H9 (cell line): ENCODE measurements at regions not wholly inside any gene's neighbourhood (a gene's known extent, or its start where the extent isn't known, plus 50 kb on each side); places are given as distances from the start of the nearest gene placed in this dataset.
A peak's percentile ranks its signal among the peaks of the same experiment; 100 is the strongest.

Experiments used
- DNase-seq: peaks from one replicate; pipeline ENCODE4 v3.0.0-alpha.2; 2017
- H2AFZ ChIP-seq: one replicate; pipeline ENCODE4 v1.6.1; 2013; ENCODE audit warnings: mild to moderate bottlenecking, low read length, control low read depth, moderate library complexity
- H2AK5ac ChIP-seq: 2 replicates; pipeline ENCODE4 v1.6.1; 2013; ENCODE audit warnings: low read length, control low read depth, mixed read lengths; ENCODE audit not compliant: insufficient read length
- H2BK120ac ChIP-seq: one replicate; pipeline ENCODE4 v1.6.1; 2013; ENCODE audit warnings: low read depth, mild to moderate bottlenecking, low read length, control low read depth, inconsistent platforms; ENCODE audit not compliant: poor library complexity, severe bottlenecking
- H2BK12ac ChIP-seq: 2 replicates; pipeline ENCODE4 v1.6.1; 2013; ENCODE audit warnings: low read length, control low read depth, mixed read lengths, low read depth; ENCODE audit not compliant: insufficient read length
- H2BK15ac ChIP-seq: 2 replicates; pipeline ENCODE4 v1.6.1; 2013; ENCODE audit warnings: low read depth, low read length, control low read depth
- H2BK20ac ChIP-seq: one replicate; pipeline ENCODE4 v1.6.1; 2013; ENCODE audit warnings: low read depth, mild to moderate bottlenecking, low read length, control low read depth, inconsistent platforms; ENCODE audit not compliant: poor library complexity, severe bottlenecking
- H2BK5ac ChIP-seq: 2 replicates; pipeline ENCODE4 v1.6.1; 2013; ENCODE audit warnings: low read length, control low read depth, mixed read lengths; ENCODE audit not compliant: insufficient read length
- H3K14ac ChIP-seq: 2 replicates; pipeline ENCODE4 v1.6.1; 2013; ENCODE audit warnings: low read length, control low read depth; ENCODE audit not compliant: insufficient read depth
- H3K18ac ChIP-seq: 2 replicates; pipeline ENCODE4 v1.6.1; 2013; ENCODE audit warnings: low read depth, mild to moderate bottlenecking, mixed read lengths, low read length, control low read depth; ENCODE audit not compliant: insufficient read length
- H3K23ac ChIP-seq: 2 replicates; pipeline ENCODE4 v1.6.1; 2013; ENCODE audit warnings: low read length, control low read depth, mixed read lengths, low read depth; ENCODE audit not compliant: insufficient read length
- H3K23me2 ChIP-seq: 2 replicates; pipeline ENCODE4 v1.6.1; 2013; ENCODE audit warnings: low read depth, mild to moderate bottlenecking, mixed read lengths, low read length, control low read depth; ENCODE audit not compliant: insufficient read length, poor library complexity, severe bottlenecking
- H3K27ac ChIP-seq: 2 replicates; pipeline ENCODE4 v1.5.1; 2013; ENCODE audit warnings: low read length, control low read depth, mixed read lengths, low read depth; ENCODE audit not compliant: insufficient read length
- H3K27me3 ChIP-seq: 2 replicates; pipeline ENCODE4 v1.6.1; 2013; ENCODE audit warnings: low read length, control low read depth, inconsistent platforms; ENCODE audit not compliant: insufficient read depth
- H3K4ac ChIP-seq: 2 replicates; pipeline ENCODE4 v1.6.1; 2013; ENCODE audit warnings: low read depth, mild to moderate bottlenecking, control low read depth, inconsistent platforms, low read length, moderate library complexity
- H3K4me1 ChIP-seq: 2 replicates; pipeline ENCODE4 v1.6.1; 2013; ENCODE audit warnings: low read length, control low read depth, inconsistent platforms; ENCODE audit not compliant: insufficient read depth
- H3K4me2 ChIP-seq: 2 replicates; pipeline ENCODE4 v1.6.1; 2013; ENCODE audit warnings: low read length, control low read depth, mixed read lengths; ENCODE audit not compliant: insufficient read length, insufficient read depth
- H3K56ac ChIP-seq: 2 replicates; pipeline ENCODE4 v1.6.1; 2013; ENCODE audit warnings: low read depth, mild to moderate bottlenecking, mixed read lengths, low read length, control low read depth; ENCODE audit not compliant: insufficient read length
- H3K79me1 ChIP-seq: 2 replicates; pipeline ENCODE4 v1.6.1; 2013; ENCODE audit warnings: low read depth, mild to moderate bottlenecking, moderate library complexity, low read length, control low read depth, inconsistent platforms; ENCODE audit not compliant: insufficient read depth, poor library complexity, severe bottlenecking
- H3K79me2 ChIP-seq: 2 replicates; pipeline ENCODE4 v1.6.1; 2013; ENCODE audit warnings: low read length, control low read depth, inconsistent platforms; ENCODE audit not compliant: insufficient read depth
- H3K9ac ChIP-seq: 2 replicates; pipeline ENCODE4 v1.6.1; 2013; ENCODE audit warnings: low read length, control low read depth, mixed read lengths; ENCODE audit not compliant: insufficient read length; ENCODE audit errors: extremely low read depth
- H3K9me3 ChIP-seq: one replicate; pipeline ENCODE4 v1.6.1; 2013; ENCODE audit warnings: low read depth, low read length, inconsistent platforms; ENCODE audit not compliant: control insufficient read depth
- H3T11ph ChIP-seq: one replicate; pipeline ENCODE4 v1.6.1; 2013; ENCODE audit warnings: mild to moderate bottlenecking, low read length, control low read depth, inconsistent platforms
- H4K20me1 ChIP-seq: one replicate; pipeline ENCODE4 v1.6.1; 2013; ENCODE audit not compliant: control insufficient read depth, insufficient read length, insufficient read depth
- H4K5ac ChIP-seq: 2 replicates; pipeline ENCODE4 v1.6.1; 2013; ENCODE audit warnings: low read depth, mild to moderate bottlenecking, mixed read lengths, low read length, control low read depth; ENCODE audit not compliant: insufficient read length
- H4K8ac ChIP-seq: replicated peaks from 2 replicates; pipeline ENCODE4 v1.6.1; 2013; ENCODE audit warnings: low read length, control low read depth, mixed read lengths, low read depth; ENCODE audit not compliant: insufficient read length
- H4K91ac ChIP-seq: 2 replicates; pipeline ENCODE4 v1.6.1; 2013; ENCODE audit warnings: low read depth, mild to moderate bottlenecking, moderate library complexity, mixed read lengths, low read length, control low read depth; ENCODE audit not compliant: insufficient read length
- H3K27ac Mint-ChIP-seq, 3 experiments: 2 replicates in 2 of 3; 3 replicates in 1 of 3; pipeline ENCODE4 v1.8.0; 2020 to 2021; ENCODE audit warnings: mixed read lengths in 3 of 3, mild to moderate bottlenecking in 1 of 3, moderate library complexity in 1 of 3
- H3K27me3 Mint-ChIP-seq: 2 replicates; pipeline ENCODE4 v1.8.0; 2021; ENCODE audit warnings: low read depth, mild to moderate bottlenecking, moderate library complexity, mixed read lengths
- H3K36me3 Mint-ChIP-seq, 3 experiments: 2 replicates in 2 of 3; 3 replicates in 1 of 3; pipeline ENCODE4 v1.8.0; 2020 to 2021; ENCODE audit warnings: low read depth in 3 of 3, mixed read lengths in 3 of 3; ENCODE audit not compliant: insufficient read depth in 1 of 3
- H3K4me1 Mint-ChIP-seq, 2 experiments: 2 replicates each; pipeline ENCODE4 v1.8.0; 2020; ENCODE audit warnings: mixed read lengths in 2 of 2
- H3K4me3 Mint-ChIP-seq, 2 experiments: 2 replicates in 1 of 2; 3 replicates in 1 of 2; pipeline ENCODE4 v1.8.0; 2020 to 2021; ENCODE audit warnings: mild to moderate bottlenecking in 2 of 2, mixed read lengths in 2 of 2, moderate library complexity in 1 of 2
- H3K9me3 Mint-ChIP-seq, 2 experiments: 2 replicates in 1 of 2; 3 replicates in 1 of 2; pipeline ENCODE4 v1.8.0; 2020; ENCODE audit warnings: mild to moderate bottlenecking in 2 of 2, mixed read lengths in 2 of 2, moderate library complexity in 1 of 2
- CTCF ChIP-seq: fragments of 200-600 bp; sonication (generic); conservative IDR thresholded peaks from 3 replicates; pipeline ENCODE4 v1.8.0; 2021; ENCODE audit warnings: antibody characterized with exemption, mild to moderate bottlenecking
- WGBS: extraction: QIAGEN DNeasy Blood & Tissue Kit; methylation state at CpG from one replicate; pipeline ENCODE4 v1.1.7; 2013; ENCODE audit warnings: missing lambda C conversion rate, low lambda C conversion rate, mixed read lengths; ENCODE audit not compliant: insufficient read length; ENCODE audit errors: extremely low coverage; 5-methylcytosine and 5-hydroxymethylcytosine counted together

GRCh38 chr4:38222892-38223291 is 262.7 kb downstream of the PTTG2 start:
- H3K9me3 Mint-ChIP-seq, result no peaks in the 10 kb centered on the region
- Histone ChIP-seq H2AFZ (no peak overlapping the region), H2BK15ac (no peak overlapping the region), H3K18ac (no peak overlapping the region), H3K14ac (no peak overlapping the region), H4K91ac (no peak overlapping the region), H3K4me1 (no peaks in the 10 kb centered on the region), H3T11ph (no peak overlapping the region), H3K23me2 (no peaks in the 10 kb centered on the region), H4K5ac (no peak overlapping the region), H3K56ac (no peak overlapping the region), H3K27ac (no peak overlapping the region), H3K9me3 (no peaks in the 10 kb centered on the region), H3K4me2 (no peak overlapping the region), H2AK5ac (no peak overlapping the region), H3K79me1 (no peaks in the 10 kb centered on the region), H2BK20ac (no peak overlapping the region), H3K4ac (no peak overlapping the region), H2BK5ac (no peak overlapping the region), H4K8ac (no peak overlapping the region), H4K20me1 (no peaks in the 10 kb centered on the region), H2BK120ac (no peak overlapping the region), H3K9ac (no peak overlapping the region), H3K23ac (peak overlapping the region; percentile 100), H3K79me2 (no peaks in the 10 kb centered on the region), H2BK12ac (no peak overlapping the region), H3K27me3 (no peaks in the 10 kb centered on the region)
- no peak overlapping the region; a peak in 1 of 7 replicates for H3K27ac Mint-ChIP-seq
- no peak for DNase-seq
- no peaks in the 10 kb centered on the region for H3K4me1 Mint-ChIP-seq
- WGBS, result no CpG with 5 or more reads among the region's 2 CpGs
- H3K4me3 Mint-ChIP-seq, result no peak overlapping the region
- no peaks in the 10 kb centered on the region; the same call in 1 of the 2 replicates for H3K27me3 Mint-ChIP-seq
- H3K36me3 Mint-ChIP-seq, result no peaks in the 10 kb centered on the region
- no peak for TF ChIP-seq CTCF
